Loucy (cell line): ENCODE measurements at regions not wholly inside any gene's neighbourhood (a gene's known extent, or its start where the extent isn't known, plus 50 kb on each side); places are given as distances from the start of the nearest gene placed in this dataset.

Source experiments
- H2AFZ ChIP-seq: fragments of 200-600 bp; sonication (generic); 2 replicates; pipeline ENCODE4 v1.6.0; 2016; ENCODE audit warnings: antibody characterized with exemption, mild to moderate bottlenecking, low read length, moderate library complexity
- H3F3A ChIP-seq: fragments of 200-600 bp; 2 replicates; pipeline ENCODE4 v1.6.0; 2016; ENCODE audit warnings: antibody characterized with exemption, low read depth, mild to moderate bottlenecking
- H3K27me3 ChIP-seq: fragments of 200-600 bp; sonication (generic); 2 replicates; pipeline ENCODE4 v1.6.1; 2014; ENCODE audit warnings: low read length, mild to moderate bottlenecking; ENCODE audit not compliant: insufficient read depth, poor library complexity, severe bottlenecking
- H3K36me3 ChIP-seq: fragments of 200-600 bp; sonication (generic); 2 replicates; pipeline ENCODE4 v1.6.1; 2016; ENCODE audit warnings: low read length; ENCODE audit not compliant: insufficient read depth
- H3K4me1 ChIP-seq: fragments of 200-600 bp; sonication (generic); 2 replicates; pipeline ENCODE4 v1.5.1; 2014; ENCODE audit warnings: low read length, mild to moderate bottlenecking; ENCODE audit not compliant: insufficient read depth, poor library complexity, severe bottlenecking
- H3K4me2 ChIP-seq: fragments of 200-600 bp; sonication (generic); 2 replicates; pipeline ENCODE4 v1.6.0; 2014; ENCODE audit warnings: antibody characterized with exemption, low read length, low read depth, mild to moderate bottlenecking; ENCODE audit not compliant: poor library complexity, severe bottlenecking
- H3K4me3 ChIP-seq: fragments of 200-600 bp; sonication (generic); 2 replicates; pipeline ENCODE4 v1.5.1; 2014; ENCODE audit warnings: low read length, mild to moderate bottlenecking, mixed read lengths; ENCODE audit not compliant: poor library complexity, severe bottlenecking
- H3K79me2 ChIP-seq: fragments of 200-600 bp; sonication (generic); 2 replicates; pipeline ENCODE4 v1.6.1; 2014; ENCODE audit warnings: low read length; ENCODE audit not compliant: insufficient read depth
- H3K9ac ChIP-seq: fragments of 200-600 bp; sonication (generic); 2 replicates; pipeline ENCODE4 v1.6.0; 2014; ENCODE audit warnings: mild to moderate bottlenecking, low read depth, low read length, moderate library complexity; ENCODE audit not compliant: poor library complexity, severe bottlenecking
- H3K9me2 ChIP-seq: fragments of 200-600 bp; sonication (generic); replicated peaks from 2 replicates; pipeline ENCODE4 v1.6.1; 2016; ENCODE audit warnings: low read depth, low read length, mixed read lengths
- H3K9me3 ChIP-seq: fragments of 200-600 bp; sonication (generic); 2 replicates; pipeline ENCODE4 v1.6.1; 2014; ENCODE audit warnings: mild to moderate bottlenecking, antibody characterized with exemption, low read length, low read depth; ENCODE audit not compliant: insufficient read depth
- H4K20me1 ChIP-seq: fragments of 200-600 bp; sonication (generic); 2 replicates; pipeline ENCODE4 v1.6.0; 2014; ENCODE audit warnings: antibody characterized with exemption, low read length, mild to moderate bottlenecking; ENCODE audit not compliant: insufficient read depth, poor library complexity, severe bottlenecking
- CTCF ChIP-seq: fragments of 200-600 bp; sonication (generic); conservative IDR thresholded peaks from 2 replicates; pipeline ENCODE4 v1.5.1; 2014; ENCODE audit warnings: mild to moderate bottlenecking, antibody characterized with exemption, low read length
- EZH2phosphoT487 ChIP-seq: fragments of 200-600 bp; IDR thresholded peaks from 2 replicates; pipeline ENCODE4 v1.6.1; 2018; ENCODE audit warnings: antibody characterized with exemption, mild to moderate bottlenecking, moderate library complexity, borderline replicate concordance

DNA sequence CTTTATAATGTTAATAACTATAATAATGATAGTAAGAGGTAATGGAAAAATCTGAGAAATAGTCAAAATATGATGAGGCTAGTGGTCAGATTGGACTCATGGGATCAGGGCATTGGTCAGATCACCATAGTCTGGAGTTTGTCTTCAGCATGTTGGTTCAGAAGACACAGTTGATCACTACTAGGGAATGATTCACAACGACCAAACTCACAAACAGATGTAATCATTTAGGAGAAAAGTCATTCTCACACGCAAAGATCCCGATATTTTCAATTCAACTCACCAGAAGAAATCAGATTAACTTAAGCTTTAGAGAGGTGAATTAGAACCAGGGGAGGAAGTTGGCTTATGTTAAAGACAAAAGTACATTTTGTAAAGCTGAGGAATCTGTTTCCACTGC, 131.8 kb downstream of the LURAP1L start:
- no peak overlapping the region for H3K4me3 ChIP-seq
- TF ChIP-seq EZH2phosphoT487 (no peak), CTCF (no peak)
- no peaks in the 10 kb centered on the region for H3F3A ChIP-seq
- no peak overlapping the region for H2AFZ ChIP-seq
- H3K79me2 ChIP-seq = no peaks in the 10 kb centered on the region
- H3K9me3 ChIP-seq = no peaks in the 10 kb centered on the region
- H3K9ac ChIP-seq = no peak overlapping the region
- H3K4me2 ChIP-seq = no peak overlapping the region
- H3K9me2 ChIP-seq = no peaks in the 10 kb centered on the region
- no peaks in the 10 kb centered on the region for H3K27me3 ChIP-seq
- H4K20me1 ChIP-seq = no peaks in the 10 kb centered on the region
- no peaks in the 10 kb centered on the region for H3K4me1 ChIP-seq
- no peaks in the 10 kb centered on the region for H3K36me3 ChIP-seq

DNA sequence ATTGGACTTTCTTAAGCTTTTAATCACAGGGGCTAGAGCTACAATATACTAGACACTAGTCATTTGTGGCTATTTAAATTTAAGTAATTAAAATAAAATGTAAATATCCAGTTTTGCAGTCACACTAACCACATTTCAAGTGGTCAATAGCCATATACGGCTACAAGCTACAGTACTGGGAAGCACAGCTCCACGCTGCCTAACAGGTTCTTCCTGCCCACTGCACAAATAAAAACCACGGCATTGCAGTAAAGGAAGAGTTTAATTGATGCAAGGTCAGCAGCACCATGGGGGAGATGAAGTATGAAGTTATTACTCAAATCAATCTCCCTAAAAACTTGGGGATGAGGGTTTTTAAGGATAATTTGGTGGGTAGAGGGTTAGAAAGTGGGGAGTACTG, 134.1 kb downstream of the LURAP1L start:
- no peaks in the 10 kb centered on the region for H3F3A ChIP-seq
- no peak for TF ChIP-seq EZH2phosphoT487
- TF ChIP-seq CTCF = no peak
- H2AFZ ChIP-seq = no peak overlapping the region

DNA sequence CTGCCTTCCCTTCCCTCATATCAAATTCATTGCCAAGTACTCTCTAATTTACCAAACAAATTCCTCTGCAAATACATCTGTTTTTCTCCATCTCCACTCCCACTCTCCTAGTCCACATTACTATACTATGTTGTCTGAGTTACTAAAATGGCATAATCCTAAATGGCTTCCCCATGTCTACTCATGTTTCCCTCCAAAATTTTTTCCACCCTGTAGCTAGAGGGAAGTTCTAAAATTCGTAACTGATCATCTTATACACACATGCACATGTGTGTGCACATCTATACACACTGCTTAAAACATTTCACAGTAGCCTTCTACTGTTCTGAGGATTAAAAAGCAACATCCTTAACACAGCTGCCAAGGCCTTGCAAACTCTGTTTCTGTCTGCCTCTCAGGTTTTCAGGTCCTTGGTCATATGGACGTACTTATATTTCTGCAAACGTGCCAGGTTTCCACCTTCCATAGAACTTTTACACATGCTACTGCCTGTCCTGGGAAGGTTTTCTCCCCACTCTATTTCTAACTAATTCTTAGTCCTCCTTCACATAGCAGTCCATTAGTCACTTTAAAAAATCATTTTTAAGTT, 140.6 kb downstream of the LURAP1L start:
- TF ChIP-seq CTCF = no peak
- no peak for TF ChIP-seq EZH2phosphoT487
- no peak overlapping the region for H3K4me2 ChIP-seq
- H3K9me3 ChIP-seq = no peaks in the 10 kb centered on the region
- no peaks in the 10 kb centered on the region for H3K9me2 ChIP-seq
- H3F3A ChIP-seq = no peaks in the 10 kb centered on the region
- H3K9ac ChIP-seq = no peak overlapping the region
- H2AFZ ChIP-seq = no peak overlapping the region
- no peaks in the 10 kb centered on the region for H3K4me1 ChIP-seq
- H3K4me3 ChIP-seq = no peak overlapping the region
- no peaks in the 10 kb centered on the region for H3K79me2 ChIP-seq
- no peaks in the 10 kb centered on the region for H4K20me1 ChIP-seq
- H3K36me3 ChIP-seq = no peaks in the 10 kb centered on the region
- no peaks in the 10 kb centered on the region for H3K27me3 ChIP-seq

More for the DNA sequence above, 134.1 kb downstream of the LURAP1L start:
- H3K4me3 ChIP-seq = no peak overlapping the region
- H3K9me3 ChIP-seq = no peaks in the 10 kb centered on the region
- no peaks in the 10 kb centered on the region for H3K36me3 ChIP-seq
- H3K9ac ChIP-seq = no peak overlapping the region
- H3K4me2 ChIP-seq = no peak overlapping the region
- H3K27me3 ChIP-seq = no peaks in the 10 kb centered on the region
- H3K9me2 ChIP-seq = no peaks in the 10 kb centered on the region
- H3K4me1 ChIP-seq = no peaks in the 10 kb centered on the region
- no peaks in the 10 kb centered on the region for H4K20me1 ChIP-seq
- no peaks in the 10 kb centered on the region for H3K79me2 ChIP-seq
